NT2/D1 (cell line): ENCODE measurements at regions not wholly inside any gene's neighbourhood (a gene's known extent, or its start where the extent isn't known, plus 50 kb on each side); places are given as distances from the start of the nearest gene placed in this dataset.

Source experiments
- SUZ12 ChIP-seq: IDR thresholded peaks from 2 replicates; pipeline ENCODE4 v1.6.1; 2011; ENCODE audit not compliant: insufficient read length, insufficient read depth; ENCODE audit errors: extremely low read depth
- YY1 ChIP-seq: IDR thresholded peaks from 2 replicates; pipeline ENCODE4 v1.6.1; 2011; ENCODE audit not compliant: insufficient read length, insufficient read depth
- ZNF274 ChIP-seq: IDR thresholded peaks from 2 replicates; pipeline ENCODE4 v1.6.1; 2011; ENCODE audit warnings: mild to moderate bottlenecking, low read depth, low read length

- TF ChIP-seq ZNF274 (no peak), YY1 (no peak), SUZ12 (no peak)
These were observed 565.4 kb downstream of the TNS1 start for GRCh38 chr2:217437290-217437870.
